ENCODE measurements at regions not wholly inside any gene's neighbourhood (a gene's known extent, or its start where the extent isn't known, plus 50 kb on each side); places are given as distances from the start of the nearest gene placed in this dataset.

GRCh38 chr21:33174756-33175155, 55.0 kb upstream of the IFNAR2 start:
- no peaks in the 10 kb centered on the region for H3K36me3 Mint-ChIP-seq (ENCODE audit: insufficient read depth in 1 of 3, low read depth in 3 of 3)
- Histone ChIP-seq H3K23me2 (ENCODE audit: insufficient read length, low read depth, low read length, poor library complexity, severe bottlenecking) (no peaks in the 10 kb centered on the region), H3K4ac (ENCODE audit: low read depth, low read length) (no peak overlapping the region), H3K56ac (ENCODE audit: insufficient read length, low read depth, low read length) (no peak overlapping the region), H2AK5ac (ENCODE audit: insufficient read length, low read length) (no peak overlapping the region), H4K91ac (ENCODE audit: insufficient read length, low read depth, low read length) (no peak overlapping the region), H3K23ac (ENCODE audit: insufficient read length, low read depth, low read length) (no peak overlapping the region), H4K8ac (replicated peaks; ENCODE audit: insufficient read length, low read depth, low read length) (no peak overlapping the region), H3K18ac (ENCODE audit: insufficient read length, low read depth, low read length) (no peak overlapping the region), H3K4me1 (ENCODE audit: insufficient read depth, low read length) (no peaks in the 10 kb centered on the region), H3K9me3 (ENCODE audit: control insufficient read depth, low read depth, low read length) (no peaks in the 10 kb centered on the region), H2BK120ac (ENCODE audit: low read depth, low read length, poor library complexity, severe bottlenecking) (no peak overlapping the region), H3T11ph (ENCODE audit: low read length) (no peak overlapping the region), H2BK12ac (ENCODE audit: insufficient read length, low read depth, low read length) (no peak overlapping the region), H3K79me2 (ENCODE audit: insufficient read depth, low read length) (no peaks in the 10 kb centered on the region), H4K5ac (ENCODE audit: insufficient read length, low read depth, low read length) (no peak overlapping the region), H3K79me1 (ENCODE audit: insufficient read depth, low read depth, low read length, poor library complexity, severe bottlenecking) (no peaks in the 10 kb centered on the region), H2BK15ac (ENCODE audit: low read depth, low read length) (no peak overlapping the region), H2BK5ac (ENCODE audit: insufficient read length, low read length) (no peak overlapping the region), H3K14ac (ENCODE audit: insufficient read depth, low read length) (no peak overlapping the region), H2AFZ (ENCODE audit: low read length) (no peak overlapping the region), H3K9ac (ENCODE audit: extremely low read depth, insufficient read length, low read length) (no peak overlapping the region), H3K27ac (ENCODE audit: insufficient read length, low read depth, low read length) (no peak overlapping the region), H3K27me3 (ENCODE audit: insufficient read depth, low read length) (no peaks in the 10 kb centered on the region), H4K20me1 (ENCODE audit: control insufficient read depth, insufficient read depth, insufficient read length) (no peaks in the 10 kb centered on the region), H3K4me2 (ENCODE audit: insufficient read depth, insufficient read length, low read length) (no peak overlapping the region), H2BK20ac (ENCODE audit: low read depth, low read length, poor library complexity, severe bottlenecking) (no peak overlapping the region)
- no peak for TF ChIP-seq CTCF (conservative IDR thresholded peaks at IDR 0.05)
- no peaks in the 10 kb centered on the region for H3K9me3 Mint-ChIP-seq
- H3K4me1 Mint-ChIP-seq, result peaks cover 0 to 3% of the 10 kb centered on the region in 2 experiments; a peak in 1 of 4 replicates
- no peak overlapping the region for H3K4me3 Mint-ChIP-seq
- no peak overlapping the region for H3K27ac Mint-ChIP-seq
- 100% methylated on average over 2 of the region's 4 CpGs for WGBS (ENCODE audit: extremely low coverage, insufficient read length, low lambda C conversion rate)
- peaks cover 5% of the 10 kb centered on the region for H3K27me3 Mint-ChIP-seq (ENCODE audit: low read depth)
- DNase-seq, result no peak

Measured in H9 (cell line).